Peyer's patch (tissue), 4 donors: ENCODE measurements at regions not wholly inside any gene's neighbourhood (a gene's known extent, or its start where the extent isn't known, plus 50 kb on each side); places are given as distances from the start of the nearest gene placed in this dataset.

ENCODE experiments used
- POLR2A ChIP-seq, 2 donors: fragments of 450-650 bp; IDR thresholded peaks; one replicate each; pipeline ENCODE4 v1.5.1; 2017; ENCODE audit warnings: antibody characterized with exemption in 2 of 2, mild to moderate bottlenecking in 2 of 2, moderate library complexity in 2 of 2
- TF ChIP-seq, protein P1 (sequence below), 6 experiments: fragments of 450-650 bp in 4 of 6; fragments of 200-600 bp in 2 of 6; sonication (generic) in 1 of 6; IDR thresholded peaks; one replicate each; pipeline ENCODE4 v1.5.1; 2017 to 2019; ENCODE audit warnings: antibody characterized with exemption in 6 of 6, mild to moderate bottlenecking in 3 of 6, moderate library complexity in 1 of 6

DNA sequence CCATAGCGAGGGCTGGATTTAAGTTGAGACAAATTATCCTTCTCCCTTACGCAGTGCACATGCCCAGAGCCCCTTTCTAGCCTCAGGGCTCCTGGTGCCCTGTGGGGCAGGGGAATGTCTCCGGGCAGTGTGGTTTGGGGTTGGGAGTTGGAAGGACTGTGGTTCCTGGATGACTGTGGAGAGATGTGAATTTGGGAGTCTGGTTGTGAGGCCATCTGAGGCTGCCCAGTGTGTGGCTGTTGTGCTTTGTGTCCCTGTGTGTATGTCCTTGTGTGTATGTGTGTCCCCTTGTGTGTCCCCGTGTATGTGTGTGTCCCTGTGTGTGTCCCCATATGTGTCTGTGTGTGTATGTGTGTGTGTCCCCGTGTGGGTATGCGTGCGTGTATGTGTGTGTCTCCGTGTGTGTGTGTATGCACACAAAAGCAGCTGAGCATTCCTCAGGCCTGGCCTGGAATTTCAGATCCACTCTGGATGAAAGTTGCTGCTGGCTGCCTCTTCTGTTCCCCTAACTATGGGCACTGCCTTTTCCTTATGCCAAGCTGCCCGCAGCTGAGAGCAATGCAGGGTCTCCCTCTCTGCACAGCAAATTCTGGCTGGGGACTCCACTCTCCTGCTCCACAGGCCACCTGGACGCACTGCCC is 65.4 kb downstream of the UBIAD1 start:
- TF ChIP-seq, protein P1, sequence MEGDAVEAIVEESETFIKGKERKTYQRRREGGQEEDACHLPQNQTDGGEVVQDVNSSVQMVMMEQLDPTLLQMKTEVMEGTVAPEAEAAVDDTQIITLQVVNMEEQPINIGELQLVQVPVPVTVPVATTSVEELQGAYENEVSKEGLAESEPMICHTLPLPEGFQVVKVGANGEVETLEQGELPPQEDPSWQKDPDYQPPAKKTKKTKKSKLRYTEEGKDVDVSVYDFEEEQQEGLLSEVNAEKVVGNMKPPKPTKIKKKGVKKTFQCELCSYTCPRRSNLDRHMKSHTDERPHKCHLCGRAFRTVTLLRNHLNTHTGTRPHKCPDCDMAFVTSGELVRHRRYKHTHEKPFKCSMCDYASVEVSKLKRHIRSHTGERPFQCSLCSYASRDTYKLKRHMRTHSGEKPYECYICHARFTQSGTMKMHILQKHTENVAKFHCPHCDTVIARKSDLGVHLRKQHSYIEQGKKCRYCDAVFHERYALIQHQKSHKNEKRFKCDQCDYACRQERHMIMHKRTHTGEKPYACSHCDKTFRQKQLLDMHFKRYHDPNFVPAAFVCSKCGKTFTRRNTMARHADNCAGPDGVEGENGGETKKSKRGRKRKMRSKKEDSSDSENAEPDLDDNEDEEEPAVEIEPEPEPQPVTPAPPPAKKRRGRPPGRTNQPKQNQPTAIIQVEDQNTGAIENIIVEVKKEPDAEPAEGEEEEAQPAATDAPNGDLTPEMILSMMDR (IDR thresholded peaks at IDR 0.05) = no peak
- no peak for TF ChIP-seq POLR2A (IDR thresholded peaks at IDR 0.05)
